H1 (cell line): ENCODE measurements at regions not wholly inside any gene's neighbourhood (a gene's known extent, or its start where the extent isn't known, plus 50 kb on each side); places are given as distances from the start of the nearest gene placed in this dataset.

Experiments used
- CTCF ChIA-PET: fragments of 300-600 bp; sonication (Branson Sonifier 250); formaldehyde crosslinking; loops from one replicate; lab custom pipeline; 2021; ENCODE audit not compliant: partially characterized antibody; lab: Charles Lee
- POLR2A ChIA-PET: fragments of 300-600 bp; sonication (Branson Sonifier 250); formaldehyde crosslinking; loops from one replicate; lab custom pipeline; 2021; ENCODE audit warnings: inconsistent platforms; ENCODE audit not compliant: partially characterized antibody; lab: Charles Lee
- DNase-seq, 2 experiments: peaks; one replicate each; pipeline versions ENCODE4 v3.0.0 to v3.0.0-alpha.2; 2010 to 2022; ENCODE audit warnings: low spot score in 2 of 2, low read depth in 1 of 2, mixed read lengths in 1 of 2
- FAIRE-seq: peaks from 2 replicates; lab custom pipeline; 2011; peaks lifted over from hg19 to GRCh38; lab: Jason Lieb, UNC
- H2AFZ ChIP-seq: 2 replicates; pipeline ENCODE4 v1.8.1; 2012; ENCODE audit warnings: low read length, inconsistent platforms
- H2AK5ac ChIP-seq: 2 replicates; pipeline ENCODE4 v1.6.1; 2013; ENCODE audit warnings: low read depth, low read length
- H2BK120ac ChIP-seq: replicated peaks from 2 replicates; pipeline ENCODE3; 2013; ENCODE audit warnings: low read depth, low read length, inconsistent platforms
- H2BK12ac ChIP-seq: 2 replicates; pipeline ENCODE4 v1.6.1; 2013; ENCODE audit warnings: low read depth, low read length
- H2BK15ac ChIP-seq: 2 replicates; pipeline ENCODE4 v1.6.1; 2013; ENCODE audit warnings: low read length
- H2BK20ac ChIP-seq: 2 replicates; pipeline ENCODE4 v1.6.1; 2013; ENCODE audit warnings: low read length
- H2BK5ac ChIP-seq: 2 replicates; pipeline ENCODE4 v1.6.1; 2013; ENCODE audit warnings: low read depth, low read length
- H3K14ac ChIP-seq: 2 replicates; pipeline ENCODE4 v1.6.1; 2013; ENCODE audit warnings: inconsistent platforms; ENCODE audit not compliant: insufficient read length
- H3K18ac ChIP-seq: 2 replicates; pipeline ENCODE4 v1.6.1; 2013; ENCODE audit warnings: low read length; ENCODE audit errors: extremely low read depth
- H3K23ac ChIP-seq: 2 replicates; pipeline ENCODE4 v1.6.1; 2013; ENCODE audit warnings: inconsistent platforms; ENCODE audit not compliant: insufficient read length
- H3K23me2 ChIP-seq: 2 replicates; pipeline ENCODE4 v1.6.1; 2013; ENCODE audit warnings: low read depth, low read length
- H3K27ac ChIP-seq: 2 replicates; pipeline ENCODE4 v1.6.1; 2011; ENCODE audit warnings: low read depth, low read length, inconsistent platforms
- H3K27me3 ChIP-seq, 4 experiments: replicated peaks in 1 of 4; 1 replicate in 1 of 4; 2 replicates in 3 of 4; pipeline versions ENCODE4 v1.6.1 to v1.8.1; 2011 to 2013; ENCODE audit warnings: low read length in 3 of 4, mild to moderate bottlenecking in 3 of 4, inconsistent platforms in 2 of 4, mixed read lengths in 2 of 4, moderate library complexity in 1 of 4; ENCODE audit not compliant: control insufficient read depth in 3 of 4, insufficient read depth in 3 of 4; ENCODE audit errors: extremely low read depth in 1 of 4
- H3K36me3 ChIP-seq, 4 experiments: 2 replicates each; pipeline versions ENCODE4 v1.6.1 to v1.8.1; 2011 to 2013; ENCODE audit warnings: mild to moderate bottlenecking in 4 of 4, low read length in 3 of 4, moderate library complexity in 2 of 4, control low read depth in 1 of 4, inconsistent platforms in 1 of 4; ENCODE audit not compliant: insufficient read depth in 4 of 4, control insufficient read depth in 2 of 4
- H3K4ac ChIP-seq: replicated peaks from 2 replicates; pipeline ENCODE3; 2013; ENCODE audit warnings: low read length, low read depth, mixed read lengths, inconsistent platforms; ENCODE audit not compliant: insufficient read length
- H3K4me1 ChIP-seq, 4 experiments: replicated peaks in 1 of 4; 1 replicate in 1 of 4; 2 replicates in 3 of 4; pipeline versions ENCODE4 v1.6.1 to v1.8.1; 2011 to 2013; ENCODE audit warnings: low read length in 3 of 4, inconsistent platforms in 2 of 4, mixed read lengths in 1 of 4; ENCODE audit not compliant: insufficient read depth in 4 of 4, control insufficient read depth in 3 of 4
- H3K4me2 ChIP-seq, 2 experiments: 2 replicates each; pipeline versions ENCODE4 v1.6.1 to v1.8.1; 2011 to 2013; ENCODE audit warnings: low read depth in 2 of 2, low read length in 2 of 2, control low read depth in 1 of 2, inconsistent platforms in 1 of 2, mild to moderate bottlenecking in 1 of 2; ENCODE audit not compliant: insufficient read depth in 1 of 2
- H3K4me3 ChIP-seq, 4 experiments: fragments of 200-600, 300-600 bp in 1 of 4; sonication (generic), shearing (Covaris generic), sonication (Bioruptor Twin) in 1 of 4; 2 replicates each; pipeline versions ENCODE4 v1.5.1 to v1.8.1; 2011 to 2016; ENCODE audit warnings: low read length in 4 of 4, low read depth in 3 of 4, control low read depth in 2 of 4, inconsistent platforms in 2 of 4, mild to moderate bottlenecking in 2 of 4, mixed read lengths in 1 of 4, moderate library complexity in 1 of 4; ENCODE audit not compliant: insufficient read depth in 2 of 4; ENCODE audit errors: extremely low read depth in 1 of 4
- H3K56ac ChIP-seq: replicated peaks from 2 replicates; pipeline ENCODE3; 2013; ENCODE audit warnings: low read depth, mild to moderate bottlenecking, mixed read lengths, low read length, inconsistent platforms; ENCODE audit not compliant: insufficient read length
- H3K79me1 ChIP-seq: 2 replicates; pipeline ENCODE4 v1.6.1; 2013; ENCODE audit warnings: low read depth, low read length, control low read depth
- H3K79me2 ChIP-seq, 2 experiments: 2 replicates each; pipeline versions ENCODE4 v1.6.1 to v1.8.1; 2012 to 2013; ENCODE audit warnings: low read length in 2 of 2, mild to moderate bottlenecking in 2 of 2, inconsistent platforms in 1 of 2; ENCODE audit not compliant: insufficient read depth in 2 of 2, control insufficient read depth in 1 of 2
- H3K9ac ChIP-seq, 4 experiments: replicated peaks in 1 of 4; 1 replicate in 1 of 4; 2 replicates in 3 of 4; pipeline versions ENCODE4 v1.6.1 to v1.8.1; 2011 to 2013; ENCODE audit warnings: low read depth in 3 of 4, low read length in 3 of 4, control low read depth in 2 of 4, mild to moderate bottlenecking in 2 of 4, moderate library complexity in 2 of 4, inconsistent platforms in 1 of 4; ENCODE audit errors: extremely low read depth in 1 of 4
- H3K9me3 ChIP-seq, 2 experiments: 2 replicates each; pipeline versions ENCODE4 v1.6.1 to v1.8.1; 2012 to 2013; ENCODE audit warnings: mild to moderate bottlenecking in 2 of 2, moderate library complexity in 2 of 2, control low read depth in 1 of 2, inconsistent platforms in 1 of 2, low read depth in 1 of 2, low read length in 1 of 2, mixed read lengths in 1 of 2; ENCODE audit not compliant: insufficient read depth in 2 of 2
- H4K20me1 ChIP-seq, 2 experiments: replicated peaks in 1 of 2; 2 replicates each; pipeline versions ENCODE3 to v1.8.1; 2011 to 2013; ENCODE audit warnings: inconsistent platforms in 2 of 2, low read length in 2 of 2, mild to moderate bottlenecking in 1 of 2; ENCODE audit not compliant: insufficient read depth in 2 of 2, control insufficient read depth in 1 of 2
- H4K5ac ChIP-seq: 2 replicates; pipeline ENCODE4 v1.6.1; 2013; ENCODE audit warnings: low read length, low read depth, mixed read lengths, inconsistent platforms; ENCODE audit not compliant: insufficient read length
- H4K8ac ChIP-seq: 2 replicates; pipeline ENCODE4 v1.8.0; 2013; ENCODE audit warnings: mild to moderate bottlenecking, moderate library complexity, low read length, inconsistent platforms; ENCODE audit not compliant: insufficient read depth; ENCODE audit errors: extremely low read depth
- H4K91ac ChIP-seq: replicated peaks from 2 replicates; pipeline ENCODE3; 2013; ENCODE audit warnings: low read length, mixed read lengths, inconsistent platforms; ENCODE audit not compliant: insufficient read length
- MAFK ChIP-seq: IDR thresholded peaks from 2 replicates; pipeline ENCODE4 v1.6.1; 2012; ENCODE audit warnings: low read depth, mild to moderate bottlenecking, improper control_type of control experiment, low read length
- MAX ChIP-seq: IDR thresholded peaks from 2 replicates; pipeline ENCODE4 v1.6.1; 2012; ENCODE audit warnings: inconsistent platforms
- POLR2AphosphoS5 ChIP-seq: IDR thresholded peaks from 2 replicates; pipeline ENCODE4 v1.6.1; 2011; ENCODE audit warnings: low read depth, low read length
- SP1 ChIP-seq: IDR thresholded peaks from 2 replicates; pipeline ENCODE4 v1.6.1; 2011; ENCODE audit warnings: low read depth, low read length
- TBP ChIP-seq: IDR thresholded peaks from 2 replicates; pipeline ENCODE4 v1.6.1; 2011; ENCODE audit warnings: low read depth, low read length, improper control_type of control experiment
- WGBS, 2 experiments: shearing (Covaris generic) in 1 of 2; methylation state at CpG; one replicate each; pipeline versions ENCODE4 v1.1.6 to v1.1.7; 2013 to 2015; ENCODE audit warnings: low lambda C conversion rate in 2 of 2, mixed read lengths in 2 of 2, inconsistent platforms in 1 of 2, low coverage in 1 of 2, missing lambda C conversion rate in 1 of 2; ENCODE audit not compliant: insufficient replicate concordance in 2 of 2, insufficient coverage in 1 of 2, insufficient read length in 1 of 2; ENCODE audit errors: extremely low coverage in 1 of 2, missing lambda C conversion rate in 1 of 2; 5-methylcytosine and 5-hydroxymethylcytosine counted together

- H3K27me3 ChIP-seq = no peaks in the 10 kb centered on the region
- H3K4me3 ChIP-seq = no peak overlapping the region
- H4K8ac ChIP-seq = no peak overlapping the region
- no peak overlapping the region for H3K56ac ChIP-seq
- CTCF ChIA-PET = interaction anchor here (1.5 kb wide), 1 partner anchor 46 kb away, joined by 4 read pairs; no protein-coding TSS in a partner anchor
- H2BK20ac ChIP-seq = no peak overlapping the region
- TF ChIP-seq SP1 = no peak
- TF ChIP-seq MAX = no peak
- TF ChIP-seq MAFK = no peak
- no peak for TF ChIP-seq TBP
- no peak for TF ChIP-seq POLR2AphosphoS5
- H2BK120ac ChIP-seq = no peak overlapping the region
- no peaks in the 10 kb centered on the region for H4K20me1 ChIP-seq
- H3K14ac ChIP-seq = no peak overlapping the region
- no peak overlapping the region for H3K4ac ChIP-seq
- H3K18ac ChIP-seq = no peak overlapping the region
- H3K79me1 ChIP-seq = no peaks in the 10 kb centered on the region
- H2AFZ ChIP-seq = no peak overlapping the region
- H4K91ac ChIP-seq = no peak overlapping the region
- FAIRE-seq = no peak
- no peak overlapping the region for H2BK12ac ChIP-seq
- H3K36me3 ChIP-seq = no peaks in the 10 kb centered on the region
- no peak overlapping the region for H2BK5ac ChIP-seq
- H2BK15ac ChIP-seq = no peak overlapping the region
- H2AK5ac ChIP-seq = no peak overlapping the region
- no peak overlapping the region for H3K4me2 ChIP-seq
- H4K5ac ChIP-seq = no peak overlapping the region
- H3K9ac ChIP-seq = no peak overlapping the region
- POLR2A ChIA-PET = no interaction called here
- 0 out of 4 replicates have a peak, but pooled peaks cover 0 to 3% of the 10 kb centered on the region in 2 experiments for H3K9me3 ChIP-seq
- no peak for DNase-seq
- H3K23ac ChIP-seq = no peak overlapping the region
- 93% methylated on average over 7 of the region's 7 CpGs; no CpG with 5 or more reads in 1 of the 2 experiments for WGBS, 2 experiments
- H3K79me2 ChIP-seq = no peaks in the 10 kb centered on the region
- H3K27ac ChIP-seq = no peak overlapping the region
- H3K23me2 ChIP-seq = no peaks in the 10 kb centered on the region; the same call in 1 of the 2 replicates
- peaks cover 2 to 5% (median 4%) of the 10 kb centered on the region in 4 experiments for H3K4me1 ChIP-seq
Measured at GRCh38 chr6:166036316-166037095, 131.1 kb downstream of the TBXT start.
